Stimulated activated CD4-positive, alpha-beta T cell treated with anti-CD3 and anti-CD28 coated beads, Interleukin-15, amount 100 ng/mL, for 24 hours (primary cell): ENCODE measurements at regions not wholly inside any gene's neighbourhood (a gene's known extent, or its start where the extent isn't known, plus 50 kb on each side); places are given as distances from the start of the nearest gene placed in this dataset.

Experiments used
- DNase-seq: peaks from one replicate; pipeline ENCODE4 v3.0.0-alpha.2; 2020

DNA sequence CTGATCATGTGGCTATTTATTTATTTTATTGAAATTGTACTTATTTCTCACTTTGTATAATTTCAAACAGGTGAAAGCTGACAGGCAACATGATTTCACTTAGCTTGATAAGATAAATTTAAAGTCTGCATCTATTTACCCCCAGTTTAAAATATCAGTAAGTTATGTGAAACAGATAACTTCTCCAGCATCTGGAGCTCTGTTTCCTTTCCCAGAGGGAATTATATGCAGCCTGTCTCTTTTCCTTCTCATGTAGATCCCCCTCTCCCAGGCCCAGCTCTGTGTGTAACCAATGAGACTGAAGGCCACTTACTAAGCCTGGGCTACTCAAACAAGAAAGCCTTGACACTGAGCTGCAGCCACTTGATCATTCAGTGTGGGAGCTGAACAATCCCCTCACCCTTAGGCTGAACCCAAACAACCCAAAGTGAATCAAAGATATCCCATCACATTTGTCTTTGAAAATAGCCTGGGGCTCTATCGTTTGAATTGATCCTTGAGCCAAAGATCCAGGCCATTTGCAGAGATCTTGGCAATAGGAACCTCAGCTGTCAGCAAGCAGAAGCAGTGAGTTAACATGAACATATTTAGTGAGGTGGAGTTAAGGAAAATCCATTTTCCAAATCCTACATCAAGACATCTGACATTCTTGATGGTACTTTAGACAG lies 383.9 kb downstream of the TGFB2 start:
- DNase-seq: no peak

GRCh38 chr1:218735436-218736032 lies 390.4 kb downstream of the TGFB2 start:
- DNase-seq: no peak

DNA sequence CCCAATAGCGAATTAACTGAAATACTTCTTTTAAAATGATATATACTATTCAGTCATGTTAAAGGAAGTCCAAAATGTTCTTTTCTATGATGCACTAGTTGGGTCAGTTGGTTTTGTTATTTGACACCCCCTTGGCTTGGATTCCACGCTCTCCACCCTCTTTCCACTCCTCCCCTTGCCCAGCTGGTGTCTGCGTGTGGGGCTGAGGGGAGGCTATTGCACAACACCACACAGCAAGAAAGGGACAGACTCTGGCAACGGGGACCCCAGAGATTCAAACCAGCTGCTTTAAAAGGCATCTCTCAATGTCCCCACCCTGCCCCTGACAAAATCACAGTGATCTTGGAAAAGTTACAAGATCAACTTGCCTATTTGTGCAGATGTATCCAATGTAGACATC lies 394.3 kb downstream of the TGFB2 start:
- DNase-seq: no peak

- DNase-seq: no peak
These were observed 396.7 kb downstream of the TGFB2 start for GRCh38 chr1:218741852-218742251.

DNA sequence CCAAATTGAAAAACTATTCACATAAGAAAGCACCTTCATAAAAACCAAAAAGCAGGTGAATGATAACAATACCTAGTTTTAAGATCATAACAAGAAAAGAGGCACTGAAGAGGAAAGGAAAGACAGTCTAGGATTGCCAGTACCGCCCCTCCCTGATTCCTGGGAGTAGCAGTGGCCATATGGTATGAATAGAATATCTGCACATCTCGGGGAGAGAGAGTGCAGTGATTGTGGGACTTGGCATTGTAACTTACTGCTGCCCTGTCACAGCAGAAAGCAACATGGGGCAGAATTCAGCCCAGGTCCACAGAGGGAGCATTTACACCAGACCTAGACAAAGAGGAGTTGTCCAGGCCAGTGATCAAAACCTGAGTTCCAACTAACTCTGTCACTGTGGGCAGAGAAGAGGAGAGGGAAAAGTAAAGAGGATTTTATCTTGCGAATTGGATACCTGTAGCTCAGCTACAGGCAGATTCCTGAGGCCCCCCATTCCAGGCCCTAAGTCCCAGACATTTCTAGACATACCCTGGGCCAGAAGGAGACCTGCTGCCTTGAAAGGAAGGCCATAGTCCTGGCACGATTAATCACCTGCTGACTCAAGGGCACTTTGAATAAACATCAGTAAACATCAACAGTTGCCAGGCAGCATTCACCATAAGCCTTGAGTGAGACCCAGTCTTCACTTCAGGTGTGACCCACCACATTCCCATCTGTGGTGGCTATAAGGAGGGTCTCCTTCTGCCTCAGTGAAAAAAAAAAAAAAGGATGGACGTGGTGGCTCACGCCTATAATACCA lies 397.5 kb downstream of the TGFB2 start:
- no peak for DNase-seq

DNA sequence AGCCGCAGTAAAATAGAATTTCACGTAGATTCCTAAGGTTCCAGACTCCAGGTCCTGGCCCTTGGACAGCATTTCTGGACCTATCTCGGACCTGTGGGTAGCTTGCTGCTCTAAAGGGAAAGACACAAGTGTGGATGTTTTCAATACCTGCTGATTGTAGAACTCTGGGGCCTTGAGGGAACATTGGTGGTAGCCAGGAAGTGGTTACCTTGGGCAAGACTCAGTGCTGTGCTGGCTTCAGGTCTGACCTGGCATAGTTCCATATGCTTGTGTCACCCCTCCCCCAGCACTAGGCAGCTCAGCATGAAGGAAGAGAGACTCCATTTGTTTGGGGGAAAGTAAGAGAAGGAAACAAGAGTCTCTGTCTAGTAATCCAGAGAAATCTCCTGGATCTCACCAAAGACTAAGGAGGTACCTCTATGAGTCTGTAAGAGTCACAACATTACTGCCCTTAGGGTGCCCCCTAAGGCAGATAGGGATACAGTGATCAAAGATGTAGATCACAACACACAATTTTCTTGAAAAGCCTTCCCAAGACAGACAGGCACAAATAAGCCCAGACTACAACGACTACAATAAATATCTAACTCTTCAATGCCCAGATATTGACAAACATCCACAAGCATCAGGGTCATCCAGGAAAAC lies 398.8 kb downstream of the TGFB2 start:
- DNase-seq: no peak

- no peak for DNase-seq
These were observed 402.9 kb downstream of the TGFB2 start for GRCh38 chr1:218748071-218748470.

DNA sequence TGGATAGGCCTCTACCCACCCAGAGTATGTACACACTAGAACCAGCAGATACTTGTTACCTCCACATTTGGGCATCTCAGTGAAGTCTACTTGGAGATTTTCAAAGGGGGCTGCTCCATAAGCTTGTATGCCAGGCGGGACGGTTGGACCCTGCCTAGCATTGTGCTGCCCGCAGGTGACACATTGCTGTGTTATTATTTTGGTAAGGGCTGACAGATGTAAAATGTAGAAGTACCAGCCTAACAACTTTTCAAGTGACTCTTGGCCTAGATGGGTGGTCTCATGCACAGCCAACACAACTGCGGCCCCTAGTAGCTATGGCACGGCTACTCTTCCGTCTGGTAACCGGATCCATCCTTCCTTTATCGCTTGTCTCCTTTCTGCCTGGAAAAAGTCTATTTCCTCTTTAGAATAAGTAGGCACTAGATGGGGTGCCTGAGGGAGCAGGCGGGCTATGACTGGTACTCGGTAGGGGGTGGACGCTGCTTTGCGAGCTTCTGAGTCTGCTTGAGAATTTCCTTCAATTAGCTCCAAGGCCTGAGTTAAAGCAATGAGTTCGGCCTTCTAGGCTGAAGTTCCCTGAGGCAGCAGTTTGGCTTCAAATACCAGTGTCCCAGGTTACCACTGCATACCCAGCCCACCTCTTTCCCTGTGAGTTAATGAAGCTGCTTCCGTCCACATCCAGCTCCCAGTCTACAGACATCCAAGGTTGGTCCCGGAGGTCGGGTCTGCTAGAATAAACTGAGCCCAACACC lies 405.3 kb downstream of the TGFB2 start:
- DNase-seq: no peak

DNA sequence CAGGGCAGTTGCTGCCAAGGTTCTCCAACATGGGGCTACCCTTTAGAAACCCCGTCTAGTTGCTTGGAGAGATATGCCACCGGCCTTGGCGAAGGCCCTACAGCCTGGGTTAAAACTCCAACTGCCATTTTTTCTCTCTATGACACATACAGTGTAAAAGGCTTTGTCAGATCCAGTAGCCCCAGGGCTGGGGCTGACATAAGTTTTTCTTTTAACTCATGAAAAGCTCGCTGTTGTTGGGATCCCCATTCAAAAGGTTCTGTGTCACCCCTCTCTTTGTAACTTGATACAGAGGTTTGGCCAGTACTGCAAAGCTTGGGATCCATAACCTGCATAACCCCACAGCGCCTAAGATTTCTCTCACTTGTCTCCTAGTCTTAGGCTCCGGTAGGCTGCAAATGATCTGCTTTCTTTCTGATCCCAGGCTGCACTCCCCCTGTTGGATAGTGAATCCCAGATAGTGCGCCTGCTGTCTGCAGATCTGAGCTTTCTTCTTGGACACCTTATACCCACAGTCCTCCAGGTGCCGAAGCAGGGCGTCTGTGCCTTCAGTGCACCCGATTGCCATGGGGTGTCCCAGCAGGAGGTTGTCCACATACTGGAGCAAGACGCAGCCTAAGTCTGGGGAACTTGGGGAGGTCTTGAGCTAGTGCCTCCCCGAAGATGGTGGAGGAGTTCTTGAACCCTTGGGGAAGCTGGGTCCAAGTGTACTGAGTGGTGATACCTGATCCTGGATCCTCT lies 406.2 kb downstream of the TGFB2 start:
- DNase-seq: no peak

DNA sequence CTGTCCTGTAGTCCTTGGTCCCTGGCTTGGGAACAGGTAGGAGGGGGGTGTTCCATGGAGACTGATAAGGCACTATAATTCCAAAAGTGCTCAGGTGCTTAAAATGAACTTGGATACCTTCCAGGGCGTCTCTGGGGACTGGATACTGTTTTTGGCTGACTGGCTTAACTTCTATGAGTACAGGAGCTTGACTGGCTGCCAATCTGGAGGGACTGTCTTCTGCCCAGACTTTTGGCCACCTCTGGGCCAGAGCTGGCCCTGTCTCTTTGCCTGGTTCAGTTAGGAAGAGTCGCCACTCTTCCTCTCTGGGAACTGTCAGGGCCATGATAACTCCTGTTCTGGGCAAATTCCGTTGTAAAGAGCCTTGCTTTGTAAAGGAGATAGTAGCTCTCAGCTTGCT lies 407.0 kb downstream of the TGFB2 start:
- no peak for DNase-seq

DNA sequence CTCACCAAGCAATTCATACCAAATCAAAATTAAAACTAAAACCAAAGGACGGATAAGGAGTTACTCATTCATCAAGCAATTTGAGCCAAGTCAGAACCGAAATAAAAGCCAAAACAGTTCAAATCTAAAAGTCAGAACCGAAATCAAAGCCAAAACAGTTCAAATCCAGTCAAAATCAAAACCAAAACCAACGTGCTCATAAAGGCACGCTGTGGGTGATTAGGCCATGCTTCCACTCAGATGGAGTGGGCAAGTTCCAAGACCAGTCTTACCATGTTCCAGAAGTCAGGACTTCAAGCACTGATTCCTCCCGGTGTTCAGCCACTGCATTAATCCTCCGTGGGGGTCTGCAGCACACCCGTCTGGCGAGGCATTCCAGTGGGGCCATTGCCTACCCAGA lies 409.3 kb downstream of the TGFB2 start:
- DNase-seq: no peak

DNA sequence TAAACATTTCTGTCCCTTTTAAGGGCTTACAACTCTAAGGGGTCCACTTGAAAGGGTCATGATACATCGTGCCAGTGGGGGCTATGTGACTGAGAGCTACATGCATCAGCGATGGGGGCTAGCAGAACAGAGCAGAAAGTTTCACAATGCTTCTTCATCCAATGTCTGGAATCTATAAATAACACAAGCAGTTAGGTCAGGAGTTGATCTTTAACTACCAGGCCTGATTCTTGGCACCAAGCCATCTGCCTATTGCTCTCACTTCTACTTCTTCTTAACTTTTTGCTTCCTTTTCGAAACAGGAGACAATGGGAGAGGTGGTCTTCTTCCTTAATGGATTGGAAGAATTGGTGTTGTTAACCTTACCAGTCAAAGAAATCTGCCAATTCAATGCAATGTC lies 410.0 kb downstream of the TGFB2 start:
- no peak for DNase-seq

- DNase-seq: no peak
These were observed 413.9 kb upstream of the LYPLAL1 start for GRCh38 chr1:218759795-218760194.

DNA sequence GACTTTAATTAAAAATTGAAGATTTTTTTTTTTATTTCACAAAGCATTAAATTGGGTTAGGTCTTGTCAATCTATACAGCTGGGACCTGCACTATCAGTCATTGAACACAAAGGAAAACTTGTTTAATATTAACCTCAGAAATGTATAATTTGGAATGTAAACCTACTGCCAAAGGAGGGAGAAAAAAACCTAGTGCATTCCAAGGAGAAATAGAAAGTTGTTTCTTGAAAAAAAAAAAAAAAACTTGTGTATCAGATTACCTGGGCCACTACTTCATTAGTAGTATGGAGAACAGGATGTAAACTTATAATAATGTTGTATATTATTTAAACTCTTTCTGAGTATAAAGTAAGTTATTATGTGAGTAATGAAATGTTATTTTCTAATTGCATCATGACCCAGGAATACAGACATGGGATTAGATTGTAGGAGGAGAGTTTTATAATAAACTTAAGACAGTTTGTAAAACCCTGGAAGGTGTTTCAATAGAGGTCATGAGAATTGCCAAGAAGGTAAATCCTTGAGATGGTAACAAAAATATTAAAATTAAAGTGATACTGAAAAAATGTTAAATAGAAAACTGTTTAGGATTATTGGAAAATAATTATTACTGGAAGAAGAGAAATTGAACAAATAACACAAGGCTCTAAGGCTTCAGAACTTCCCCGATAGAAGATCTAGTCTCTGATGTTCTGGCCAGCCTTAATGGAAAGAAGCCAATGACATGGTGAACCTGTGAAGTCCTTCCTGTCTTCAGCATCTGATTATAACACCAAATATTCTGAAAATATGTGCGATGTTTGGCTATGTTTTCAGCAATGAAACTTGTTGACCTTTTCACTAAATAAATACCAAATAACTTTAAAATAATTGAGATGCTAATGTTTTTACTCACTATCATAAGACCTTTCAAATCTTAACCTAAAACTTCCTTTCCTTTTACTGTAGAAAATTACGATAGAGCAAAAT lies 412.8 kb upstream of the LYPLAL1 start:
- DNase-seq: no peak

DNA sequence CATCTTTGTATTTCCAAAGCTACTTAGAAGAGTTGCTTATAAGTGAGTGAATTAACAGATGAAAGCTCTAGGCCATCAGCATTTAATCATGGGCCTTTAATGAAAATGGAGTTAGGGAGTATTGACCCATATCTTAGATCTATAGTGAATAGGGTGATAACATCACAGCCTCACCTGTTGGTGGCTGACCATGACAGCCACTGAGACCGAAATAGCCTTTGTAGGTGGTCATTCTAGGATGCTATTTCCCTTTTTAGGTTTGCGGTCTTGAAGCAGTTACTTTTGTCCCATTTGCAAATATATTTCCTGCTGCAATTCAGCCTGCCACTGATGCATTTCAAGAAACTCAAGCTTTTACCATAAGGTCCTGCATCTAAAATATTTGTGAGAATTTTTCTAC lies 410.1 kb upstream of the LYPLAL1 start:
- no peak for DNase-seq

- DNase-seq: no peak
These were observed 407.9 kb upstream of the LYPLAL1 start for GRCh38 chr1:218765753-218766152.

GRCh38 chr1:218771931-218772330 lies 401.7 kb upstream of the LYPLAL1 start:
- no peak for DNase-seq

- DNase-seq: no peak
These were observed 401.1 kb upstream of the LYPLAL1 start for GRCh38 chr1:218772575-218772974.

- no peak for DNase-seq
These were observed 398.1 kb upstream of the LYPLAL1 start for GRCh38 chr1:218775501-218776021.

DNA sequence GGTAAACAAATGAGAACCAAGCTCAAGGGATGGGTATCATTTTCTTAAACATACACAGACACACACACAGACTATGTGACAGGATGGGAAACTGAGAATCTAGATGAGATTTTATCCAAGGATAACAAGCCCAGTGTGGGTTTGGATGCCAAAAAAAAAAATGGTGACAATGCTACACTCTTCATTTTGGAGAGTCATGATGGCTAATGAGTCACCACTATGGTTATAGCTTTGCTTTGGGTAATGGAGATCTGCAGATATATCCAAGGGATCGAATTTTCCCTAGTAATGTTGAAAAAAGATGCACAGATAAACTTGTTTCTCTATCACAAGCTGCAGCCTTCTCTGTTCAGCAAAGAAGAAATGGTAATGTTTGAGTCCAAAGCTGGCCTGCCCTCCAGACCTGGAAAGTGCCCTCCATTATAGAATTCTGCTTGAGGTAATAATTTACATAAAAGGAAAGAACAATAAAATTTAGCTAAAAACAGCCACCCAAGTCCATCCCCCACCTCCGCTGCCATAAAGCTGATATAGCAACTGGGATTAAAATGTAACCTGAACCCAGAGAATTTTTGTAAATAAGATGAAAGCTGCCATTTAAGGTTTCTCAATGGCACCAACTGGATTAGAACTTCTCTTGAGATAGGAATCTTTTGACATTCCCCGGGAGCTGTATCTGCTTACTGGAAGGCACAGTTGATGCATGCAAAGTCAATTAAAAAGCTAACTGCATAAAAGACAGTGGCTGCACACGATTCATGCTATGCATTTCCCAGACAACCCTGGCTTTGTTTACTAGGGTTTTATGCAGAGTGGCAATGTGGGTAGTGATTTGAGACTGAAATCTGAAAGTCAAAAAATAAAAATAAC lies 395.2 kb upstream of the LYPLAL1 start:
- DNase-seq: no peak
